ENCODE measurements at regions not wholly inside any gene's neighbourhood (a gene's known extent, or its start where the extent isn't known, plus 50 kb on each side); places are given as distances from the start of the nearest gene placed in this dataset.

GRCh38 chr2:142314164-142314563 lies 183.3 kb upstream of the LRP1B start:
- no peak for TF ChIP-seq ARNT (IDR thresholded peaks at IDR 0.05)
- TF ChIP-seq FOXM1 (IDR thresholded peaks at IDR 0.05; ENCODE audit: borderline replicate concordance): no peak
- no peak for TF ChIP-seq TARDBP (IDR thresholded peaks at IDR 0.05)
- TF ChIP-seq HDGF (IDR thresholded peaks at IDR 0.05; ENCODE audit: borderline replicate concordance): no peak
- no peak for TF ChIP-seq ZNF384 (IDR thresholded peaks at IDR 0.05)
- no peak for TF ChIP-seq FOXA1 (IDR thresholded peaks at IDR 0.05)
- no peak for TF ChIP-seq PKNOX1 (IDR thresholded peaks at IDR 0.05)
- TF ChIP-seq CTBP1 (IDR thresholded peaks at IDR 0.05; ENCODE audit: borderline replicate concordance): no peak
- TF ChIP-seq SP1 (IDR thresholded peaks at IDR 0.05): no peak
- TF ChIP-seq LEF1 (IDR thresholded peaks at IDR 0.05; ENCODE audit: borderline replicate concordance): no peak
- no peak for TF ChIP-seq SUZ12 (IDR thresholded peaks at IDR 0.05)
- no peak for TF ChIP-seq ELF4 (IDR thresholded peaks at IDR 0.05)
- ChIA-PET POLR2A (no interaction called here), CTCF (no interaction called here)
- no peak for DNase-seq (ENCODE audit: extremely low spot score)

DNA sequence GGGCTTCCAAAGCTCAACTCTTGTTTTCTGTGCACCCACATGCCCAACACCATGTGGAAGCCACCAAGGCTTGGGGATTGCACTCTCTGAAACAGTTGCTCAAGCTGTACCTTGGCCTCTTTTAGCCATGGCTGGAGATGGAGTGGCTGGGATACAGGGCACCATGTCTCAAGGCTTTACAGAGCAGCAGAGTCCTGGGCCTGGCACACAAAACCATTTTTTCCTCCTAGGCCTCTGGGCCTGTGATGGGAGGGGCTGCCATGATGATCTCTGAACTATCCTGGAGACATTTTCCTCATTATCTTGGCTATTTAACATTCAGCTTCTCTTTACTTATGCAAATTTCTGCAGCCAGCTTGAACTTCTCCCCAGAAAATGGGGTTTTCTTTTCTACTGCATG lies 179.7 kb upstream of the LRP1B start:
- TF ChIP-seq LEF1 (IDR thresholded peaks at IDR 0.05; ENCODE audit: borderline replicate concordance): no peak
- no peak for TF ChIP-seq TARDBP (IDR thresholded peaks at IDR 0.05)
- TF ChIP-seq ELF4 (IDR thresholded peaks at IDR 0.05): no peak
- TF ChIP-seq NFRKB (IDR thresholded peaks at IDR 0.05): no peak
- no peak for TF ChIP-seq CTBP1 (IDR thresholded peaks at IDR 0.05; ENCODE audit: borderline replicate concordance)
- TF ChIP-seq FOXA1 (IDR thresholded peaks at IDR 0.05): no peak
- no peak for TF ChIP-seq L3MBTL2 (conservative IDR thresholded peaks at IDR 0.05)
- no peak for TF ChIP-seq FOXM1 (IDR thresholded peaks at IDR 0.05; ENCODE audit: borderline replicate concordance)
- ChIA-PET POLR2A (no interaction called here), CTCF (no interaction called here)
- DNase-seq (ENCODE audit: extremely low spot score): no peak

DNA sequence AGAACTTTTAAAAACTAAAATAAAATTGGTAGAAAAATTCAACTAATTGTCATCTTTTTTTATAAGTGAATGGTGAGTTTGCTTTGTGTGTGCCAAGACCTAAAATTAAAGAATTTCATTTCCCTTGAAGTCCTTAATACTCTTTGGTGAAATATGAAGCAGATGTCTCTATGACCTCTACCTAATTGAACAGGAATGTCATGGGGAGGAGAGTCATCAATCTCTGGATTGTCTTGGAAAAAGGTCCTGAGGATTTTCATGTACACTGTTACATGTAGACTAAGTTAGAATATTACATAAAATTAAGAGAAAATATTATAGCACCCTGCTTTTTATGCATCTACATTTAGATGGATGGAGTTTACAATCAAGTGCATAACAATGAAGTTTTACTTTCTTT lies 177.9 kb upstream of the LRP1B start:
- TF ChIP-seq ELF4 (IDR thresholded peaks at IDR 0.05) (no peak), LEF1 (IDR thresholded peaks at IDR 0.05; ENCODE audit: borderline replicate concordance) (no peak), BHLHE40 (IDR thresholded peaks at IDR 0.05; ENCODE audit: borderline replicate concordance) (no peak), L3MBTL2 (conservative IDR thresholded peaks at IDR 0.05) (no peak)
- no peak for DNase-seq (ENCODE audit: extremely low spot score)
- ChIA-PET POLR2A (no interaction called here), CTCF (no interaction called here)

DNA sequence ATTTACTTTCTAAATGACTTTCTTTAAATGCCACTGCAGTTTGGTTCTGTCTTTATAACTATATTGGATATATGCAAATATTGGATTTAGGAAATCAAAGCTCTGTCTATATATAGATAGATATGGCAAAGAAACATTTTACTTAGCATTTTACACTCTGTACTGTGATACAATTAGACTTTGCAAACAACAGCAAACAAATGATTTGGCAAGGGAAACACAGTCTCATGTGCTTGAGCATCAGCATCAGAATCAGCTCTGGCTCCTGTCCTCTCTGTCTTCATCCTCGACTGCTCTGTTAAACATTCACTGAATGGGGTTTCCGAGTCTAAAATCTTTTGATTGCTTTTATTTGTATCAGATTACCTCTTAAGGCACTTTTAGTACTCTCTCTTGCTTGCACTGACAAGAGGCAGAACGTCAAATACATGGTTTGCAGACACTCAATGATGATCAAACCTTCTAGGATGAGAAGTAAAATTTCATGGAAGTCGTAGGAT lies 176.8 kb upstream of the LRP1B start:
- ChIA-PET POLR2A (no interaction called here), CTCF (no interaction called here)
- DNase-seq (ENCODE audit: extremely low spot score): no peak
- TF ChIP-seq FOXA1 (IDR thresholded peaks at IDR 0.05): no peak
- TF ChIP-seq L3MBTL2 (conservative IDR thresholded peaks at IDR 0.05): no peak
- TF ChIP-seq TARDBP (IDR thresholded peaks at IDR 0.05): no peak
- no peak for TF ChIP-seq PKNOX1 (IDR thresholded peaks at IDR 0.05)
- TF ChIP-seq HDGF (IDR thresholded peaks at IDR 0.05; ENCODE audit: borderline replicate concordance): no peak
- no peak for TF ChIP-seq FOXK2 (IDR thresholded peaks at IDR 0.05)
- no peak for TF ChIP-seq SP1 (IDR thresholded peaks at IDR 0.05)
- TF ChIP-seq LEF1 (IDR thresholded peaks at IDR 0.05; ENCODE audit: borderline replicate concordance): no peak
- TF ChIP-seq ELF4 (IDR thresholded peaks at IDR 0.05): no peak
- no peak for TF ChIP-seq ZNF384 (IDR thresholded peaks at IDR 0.05)
- TF ChIP-seq SUZ12 (IDR thresholded peaks at IDR 0.05): no peak
- no peak for TF ChIP-seq BHLHE40 (IDR thresholded peaks at IDR 0.05; ENCODE audit: borderline replicate concordance)
- TF ChIP-seq CTBP1 (IDR thresholded peaks at IDR 0.05; ENCODE audit: borderline replicate concordance): no peak
- TF ChIP-seq ARNT (IDR thresholded peaks at IDR 0.05): no peak
- TF ChIP-seq FOXM1 (IDR thresholded peaks at IDR 0.05; ENCODE audit: borderline replicate concordance): no peak
- no peak for TF ChIP-seq NFRKB (IDR thresholded peaks at IDR 0.05)

GRCh38 chr2:142307086-142307485 lies 176.3 kb upstream of the LRP1B start:
- TF ChIP-seq SP1 (IDR thresholded peaks at IDR 0.05): no peak
- TF ChIP-seq LEF1 (IDR thresholded peaks at IDR 0.05; ENCODE audit: borderline replicate concordance): no peak
- TF ChIP-seq ZNF384 (IDR thresholded peaks at IDR 0.05): no peak
- TF ChIP-seq SUZ12 (IDR thresholded peaks at IDR 0.05): no peak
- TF ChIP-seq L3MBTL2 (conservative IDR thresholded peaks at IDR 0.05): no peak
- no peak for TF ChIP-seq FOXK2 (IDR thresholded peaks at IDR 0.05)
- no peak for TF ChIP-seq ARNT (IDR thresholded peaks at IDR 0.05)
- TF ChIP-seq NFRKB (IDR thresholded peaks at IDR 0.05): no peak
- TF ChIP-seq ELF4 (IDR thresholded peaks at IDR 0.05): no peak
- TF ChIP-seq FOXM1 (IDR thresholded peaks at IDR 0.05; ENCODE audit: borderline replicate concordance): no peak
- TF ChIP-seq CTBP1 (IDR thresholded peaks at IDR 0.05; ENCODE audit: borderline replicate concordance): no peak
- TF ChIP-seq FOXA1 (IDR thresholded peaks at IDR 0.05): no peak
- no peak for TF ChIP-seq PKNOX1 (IDR thresholded peaks at IDR 0.05)
- TF ChIP-seq TARDBP (IDR thresholded peaks at IDR 0.05): no peak
- TF ChIP-seq HDGF (IDR thresholded peaks at IDR 0.05; ENCODE audit: borderline replicate concordance): no peak
- no peak for TF ChIP-seq BHLHE40 (IDR thresholded peaks at IDR 0.05; ENCODE audit: borderline replicate concordance)
- ChIA-PET CTCF (no interaction called here), POLR2A (no interaction called here)
- no peak for DNase-seq (ENCODE audit: extremely low spot score)

- ChIA-PET CTCF (no interaction called here), POLR2A (no interaction called here)
- DNase-seq (ENCODE audit: extremely low spot score): no peak
- no peak for TF ChIP-seq SP1 (IDR thresholded peaks at IDR 0.05)
- TF ChIP-seq LEF1 (IDR thresholded peaks at IDR 0.05; ENCODE audit: borderline replicate concordance): no peak
- TF ChIP-seq FOXK2 (IDR thresholded peaks at IDR 0.05): no peak
- TF ChIP-seq L3MBTL2 (conservative IDR thresholded peaks at IDR 0.05): no peak
- no peak for TF ChIP-seq ZNF384 (IDR thresholded peaks at IDR 0.05)
- TF ChIP-seq ARNT (IDR thresholded peaks at IDR 0.05): no peak
- TF ChIP-seq SUZ12 (IDR thresholded peaks at IDR 0.05): no peak
- TF ChIP-seq BHLHE40 (IDR thresholded peaks at IDR 0.05; ENCODE audit: borderline replicate concordance): no peak
- TF ChIP-seq HDGF (IDR thresholded peaks at IDR 0.05; ENCODE audit: borderline replicate concordance): no peak
- TF ChIP-seq CTBP1 (IDR thresholded peaks at IDR 0.05; ENCODE audit: borderline replicate concordance): no peak
- no peak for TF ChIP-seq NFRKB (IDR thresholded peaks at IDR 0.05)
- TF ChIP-seq PKNOX1 (IDR thresholded peaks at IDR 0.05): no peak
- no peak for TF ChIP-seq TARDBP (IDR thresholded peaks at IDR 0.05)
- TF ChIP-seq ELF4 (IDR thresholded peaks at IDR 0.05): no peak
- TF ChIP-seq FOXM1 (IDR thresholded peaks at IDR 0.05; ENCODE audit: borderline replicate concordance): no peak
- TF ChIP-seq FOXA1 (IDR thresholded peaks at IDR 0.05): no peak
Measured at GRCh38 chr2:142306131-142306530, 175.3 kb upstream of the LRP1B start.
